Activated CD8-positive, alpha-beta memory T cell treated with anti-CD3 and anti-CD28 coated beads, Interleukin-2, amount 10 ng/mL, durations not matched to agents 7 days and 5 days (primary cell): ENCODE measurements at regions not wholly inside any gene's neighbourhood (a gene's known extent, or its start where the extent isn't known, plus 50 kb on each side); places are given as distances from the start of the nearest gene placed in this dataset.

ENCODE experiments used
- ATAC-seq: fragments of 150-1000 bp; cut with Tn5 transposase; one replicate; pipeline ENCODE4 v1.10.0; 2021; ENCODE audit warnings: moderate library complexity
- CTCF ChIA-PET: fragments of 350-600 bp; sonication (Branson Sonifier 250); formaldehyde crosslinking; loops from one replicate; lab custom pipeline; 2021; ENCODE audit warnings: antibody characterized with exemption; lab: Charles Lee
- DNase-seq: peaks from one replicate; pipeline ENCODE4 v3.0.0-alpha.2; 2020
- H3K27ac Mint-ChIP-seq: one replicate; pipeline ENCODE4 v1.8.0; 2021; ENCODE audit warnings: mild to moderate bottlenecking, mixed read lengths
- H3K27me3 Mint-ChIP-seq: one replicate; pipeline ENCODE4 v1.8.0; 2021; ENCODE audit warnings: mixed read lengths
- H3K36me3 Mint-ChIP-seq: one replicate; pipeline ENCODE4 v1.8.0; 2021; ENCODE audit warnings: mild to moderate bottlenecking, mixed read lengths
- H3K4me1 Mint-ChIP-seq: one replicate; pipeline ENCODE4 v1.8.0; 2021; ENCODE audit warnings: mixed read lengths
- H3K4me3 Mint-ChIP-seq: one replicate; pipeline ENCODE4 v1.8.0; 2021; ENCODE audit warnings: mild to moderate bottlenecking, moderate library complexity, mixed read lengths
- H3K9me3 Mint-ChIP-seq: one replicate; pipeline ENCODE4 v1.8.0; 2022; ENCODE audit warnings: low read depth, mixed read lengths

- Mint-ChIP-seq H3K4me3 (no peak overlapping the region), H3K27ac (no peak overlapping the region), H3K9me3 (no peaks in the 10 kb centered on the region), H3K4me1 (no peaks in the 10 kb centered on the region), H3K27me3 (no peaks in the 10 kb centered on the region), H3K36me3 (no peaks in the 10 kb centered on the region)
- DNase-seq (no peak), ATAC-seq (no peak)
- CTCF ChIA-PET, result no interaction called here
Observed at GRCh38 chr13:73422973-73423372, 364.2 kb downstream of the KLF5 start.

GRCh38 chr13:73421310-73421912 lies 362.6 kb downstream of the KLF5 start:
- no peaks in the 10 kb centered on the region for H3K27me3 Mint-ChIP-seq
- no peaks in the 10 kb centered on the region for H3K4me1 Mint-ChIP-seq
- no peak overlapping the region for H3K4me3 Mint-ChIP-seq
- H3K36me3 Mint-ChIP-seq, result no peaks in the 10 kb centered on the region
- no peak for DNase-seq
- no peak for ATAC-seq
- H3K9me3 Mint-ChIP-seq, result no peaks in the 10 kb centered on the region
- H3K27ac Mint-ChIP-seq, result no peak overlapping the region
- CTCF ChIA-PET, result no interaction called here

GRCh38 chr13:73419186-73419585 lies 360.4 kb downstream of the KLF5 start:
- Mint-ChIP-seq H3K4me1 (no peaks in the 10 kb centered on the region), H3K27ac (no peak overlapping the region), H3K9me3 (no peaks in the 10 kb centered on the region), H3K4me3 (no peak overlapping the region), H3K27me3 (peaks cover 3% of the 10 kb centered on the region), H3K36me3 (no peaks in the 10 kb centered on the region)
- CTCF ChIA-PET, result no interaction called here
- ATAC-seq (no peak), DNase-seq (no peak)

GRCh38 chr13:73417012-73417615 lies 358.3 kb downstream of the KLF5 start:
- no peak overlapping the region for H3K27ac Mint-ChIP-seq
- H3K4me3 Mint-ChIP-seq, result no peak overlapping the region
- H3K36me3 Mint-ChIP-seq, result no peaks in the 10 kb centered on the region
- peaks cover 3% of the 10 kb centered on the region for H3K27me3 Mint-ChIP-seq
- DNase-seq, result no peak
- H3K4me1 Mint-ChIP-seq, result no peaks in the 10 kb centered on the region
- ATAC-seq, result no peak
- CTCF ChIA-PET, result no interaction called here
- H3K9me3 Mint-ChIP-seq, result no peaks in the 10 kb centered on the region

- DNase-seq, result no peak
- H3K4me1 Mint-ChIP-seq, result no peaks in the 10 kb centered on the region
- no peak overlapping the region for H3K27ac Mint-ChIP-seq
- H3K9me3 Mint-ChIP-seq, result no peaks in the 10 kb centered on the region
- ATAC-seq, result no peak
- no peak overlapping the region for H3K4me3 Mint-ChIP-seq
- H3K36me3 Mint-ChIP-seq, result no peaks in the 10 kb centered on the region
- peaks cover 3% of the 10 kb centered on the region for H3K27me3 Mint-ChIP-seq
- CTCF ChIA-PET, result no interaction called here
Observed at GRCh38 chr13:73416093-73416492, 357.3 kb downstream of the KLF5 start.

- Mint-ChIP-seq H3K27me3 (peaks cover 3% of the 10 kb centered on the region), H3K4me1 (no peaks in the 10 kb centered on the region), H3K4me3 (no peak overlapping the region), H3K27ac (no peak overlapping the region), H3K36me3 (no peaks in the 10 kb centered on the region), H3K9me3 (peaks cover 3% of the 10 kb centered on the region)
- CTCF ChIA-PET, result no interaction called here
- ATAC-seq (no peak), DNase-seq (no peak)
Observed at GRCh38 chr13:73413656-73414055, 354.9 kb downstream of the KLF5 start.

- H3K27me3 Mint-ChIP-seq, result peaks cover 3% of the 10 kb centered on the region
- no peak for ATAC-seq
- DNase-seq, result no peak
- H3K4me1 Mint-ChIP-seq, result no peaks in the 10 kb centered on the region
- CTCF ChIA-PET, result no interaction called here
- H3K36me3 Mint-ChIP-seq, result no peaks in the 10 kb centered on the region
- H3K9me3 Mint-ChIP-seq, result peaks cover 3% of the 10 kb centered on the region
- no peak overlapping the region for H3K27ac Mint-ChIP-seq
- no peak overlapping the region for H3K4me3 Mint-ChIP-seq
Observed at GRCh38 chr13:73412933-73413332, 354.1 kb downstream of the KLF5 start.

GRCh38 chr13:73411067-73411809 lies 352.4 kb downstream of the KLF5 start:
- Mint-ChIP-seq H3K4me1 (no peaks in the 10 kb centered on the region), H3K36me3 (no peaks in the 10 kb centered on the region), H3K9me3 (peaks cover 3% of the 10 kb centered on the region), H3K4me3 (no peak overlapping the region), H3K27me3 (peaks cover 3% of the 10 kb centered on the region), H3K27ac (no peak overlapping the region)
- ATAC-seq (no peak), DNase-seq (no peak)
- CTCF ChIA-PET, result no interaction called here

- H3K4me3 Mint-ChIP-seq, result no peak overlapping the region
- peaks cover 3% of the 10 kb centered on the region for H3K9me3 Mint-ChIP-seq
- no peak overlapping the region for H3K27ac Mint-ChIP-seq
- H3K36me3 Mint-ChIP-seq, result no peaks in the 10 kb centered on the region
- DNase-seq (no peak), ATAC-seq (no peak)
- CTCF ChIA-PET, result no interaction called here
- no peaks in the 10 kb centered on the region for H3K4me1 Mint-ChIP-seq
- no peaks in the 10 kb centered on the region for H3K27me3 Mint-ChIP-seq
Observed at GRCh38 chr13:73406454-73406853, 347.6 kb downstream of the KLF5 start.

- Mint-ChIP-seq H3K27me3 (no peaks in the 10 kb centered on the region), H3K4me1 (no peaks in the 10 kb centered on the region), H3K36me3 (no peaks in the 10 kb centered on the region), H3K4me3 (no peak overlapping the region), H3K27ac (no peak overlapping the region), H3K9me3 (peaks cover under 1% of the 10 kb centered on the region)
- CTCF ChIA-PET, result no interaction called here
- DNase-seq (no peak), ATAC-seq (no peak)
Observed at GRCh38 chr13:73404581-73404980, 345.8 kb downstream of the KLF5 start.

GRCh38 chr13:73403355-73404120 lies 344.7 kb downstream of the KLF5 start:
- H3K4me1 Mint-ChIP-seq, result no peaks in the 10 kb centered on the region
- H3K27me3 Mint-ChIP-seq, result no peaks in the 10 kb centered on the region
- no peak overlapping the region for H3K27ac Mint-ChIP-seq
- CTCF ChIA-PET, result no interaction called here
- no peaks in the 10 kb centered on the region for H3K36me3 Mint-ChIP-seq
- H3K9me3 Mint-ChIP-seq, result no peaks in the 10 kb centered on the region
- ATAC-seq, result no peak
- H3K4me3 Mint-ChIP-seq, result no peak overlapping the region
- no peak for DNase-seq

GRCh38 chr13:73401769-73402168 lies 343.0 kb downstream of the KLF5 start:
- no peaks in the 10 kb centered on the region for H3K4me1 Mint-ChIP-seq

GRCh38 chr13:73399347-73400216 lies 340.8 kb downstream of the KLF5 start:
- CTCF ChIA-PET, result no interaction called here
- Mint-ChIP-seq H3K27me3 (peaks cover 1% of the 10 kb centered on the region), H3K36me3 (no peaks in the 10 kb centered on the region), H3K4me3 (no peak overlapping the region), H3K4me1 (no peaks in the 10 kb centered on the region), H3K27ac (no peak overlapping the region), H3K9me3 (no peaks in the 10 kb centered on the region)
- ATAC-seq (no peak), DNase-seq (no peak)

More at GRCh38 chr13:73401769-73402168, 343.0 kb downstream of the KLF5 start:
- DNase-seq (no peak), ATAC-seq (no peak)
- Mint-ChIP-seq H3K4me3 (no peak overlapping the region), H3K27ac (no peak overlapping the region), H3K27me3 (no peaks in the 10 kb centered on the region), H3K9me3 (no peaks in the 10 kb centered on the region), H3K36me3 (no peaks in the 10 kb centered on the region)
- CTCF ChIA-PET, result interaction anchor here (1.1 kb wide), 1 partner anchor 593 kb away, joined by 3 read pairs; no protein-coding TSS in a partner anchor
